HG03565 (cell line): ENCODE measurements at regions not wholly inside any gene's neighbourhood (a gene's known extent, or its start where the extent isn't known, plus 50 kb on each side); places are given as distances from the start of the nearest gene placed in this dataset.

Experiments
- ATAC-seq: cut with Tn5 transposase; IDR thresholded peaks from one replicate; pipeline ENCODE4 v1.9.1; 2021; ENCODE audit warnings: mild to moderate bottlenecking, moderate library complexity; ENCODE audit not compliant: unreplicated experiment

DNA sequence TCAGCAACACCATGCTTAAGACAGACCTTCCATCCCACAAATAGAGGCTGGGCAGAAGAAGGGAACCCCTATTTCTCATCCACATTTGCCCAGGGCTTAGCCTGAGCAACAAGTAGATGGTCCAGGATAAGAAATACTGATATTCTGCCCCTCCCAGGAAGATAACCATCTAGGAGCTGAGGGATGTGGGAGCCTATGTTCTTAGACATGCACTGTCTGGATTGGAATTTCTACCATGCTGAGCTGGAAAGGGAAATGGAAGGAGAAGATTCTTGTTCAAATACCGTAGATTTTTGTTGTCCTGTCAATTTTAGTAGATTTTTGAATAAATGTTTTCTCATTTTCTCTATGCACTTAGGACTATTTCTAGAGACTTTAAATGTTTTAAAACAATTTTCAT is 450.7 kb upstream of the SEMA6D start:
- ATAC-seq, result no peak

DNA sequence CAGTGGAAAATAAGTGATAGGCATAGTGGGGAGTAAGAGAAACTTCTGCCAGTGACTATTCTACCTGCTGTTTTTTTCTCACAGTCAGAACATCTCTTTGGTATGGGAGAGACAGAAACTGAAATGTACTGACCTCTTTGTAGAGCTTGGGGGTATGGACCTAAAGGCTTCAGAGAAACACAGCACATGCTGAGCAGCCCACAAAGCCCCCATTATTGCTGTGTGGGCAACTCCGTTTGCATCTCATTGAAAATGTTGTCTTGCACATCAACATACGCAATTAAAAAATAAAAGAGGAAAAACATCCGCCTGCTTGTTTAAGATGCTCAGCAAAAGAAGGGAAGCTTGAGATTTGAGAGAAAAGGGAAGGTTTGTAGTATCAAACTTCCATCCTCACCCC is 443.4 kb upstream of the SEMA6D start:
- no peak for ATAC-seq

DNA sequence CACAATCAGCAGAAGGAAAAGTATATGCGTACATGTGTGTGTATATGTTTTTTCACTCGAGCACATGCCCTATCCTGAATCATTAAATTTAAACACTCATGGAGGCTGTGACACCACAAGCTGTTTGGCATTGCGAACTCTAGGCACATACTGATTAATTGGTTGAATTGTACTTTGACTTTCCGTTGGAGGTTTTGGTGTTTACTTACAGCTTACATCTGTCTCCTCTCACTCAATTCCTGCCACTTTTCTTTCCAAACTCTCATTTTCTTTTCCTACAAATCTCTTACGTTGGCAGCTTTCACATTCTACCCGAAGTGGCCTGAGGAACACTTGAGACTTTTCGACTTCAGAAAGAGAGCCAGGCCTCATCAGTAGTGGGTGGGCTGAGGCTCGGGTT is 434.1 kb upstream of the SEMA6D start:
- no peak for ATAC-seq

DNA sequence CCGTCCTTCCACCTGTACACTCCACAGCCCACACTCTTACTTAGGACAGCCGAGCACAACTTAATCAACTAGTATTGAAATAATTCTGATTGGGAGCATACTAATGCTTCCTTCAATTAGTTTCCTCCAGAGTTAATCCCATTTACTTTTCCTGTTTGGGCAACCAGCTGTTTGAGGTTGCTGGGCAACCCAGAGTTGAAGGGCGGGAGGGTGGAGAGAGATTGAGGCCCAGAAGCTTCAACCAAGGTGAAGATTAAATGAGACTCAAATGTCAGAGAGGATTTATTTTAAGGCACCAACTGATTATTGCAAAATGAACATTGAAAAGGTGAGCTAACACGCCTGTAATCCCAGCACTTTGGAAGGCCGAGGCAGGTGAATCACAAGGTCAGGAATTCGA is 428.5 kb upstream of the SEMA6D start:
- ATAC-seq, result no peak

DNA sequence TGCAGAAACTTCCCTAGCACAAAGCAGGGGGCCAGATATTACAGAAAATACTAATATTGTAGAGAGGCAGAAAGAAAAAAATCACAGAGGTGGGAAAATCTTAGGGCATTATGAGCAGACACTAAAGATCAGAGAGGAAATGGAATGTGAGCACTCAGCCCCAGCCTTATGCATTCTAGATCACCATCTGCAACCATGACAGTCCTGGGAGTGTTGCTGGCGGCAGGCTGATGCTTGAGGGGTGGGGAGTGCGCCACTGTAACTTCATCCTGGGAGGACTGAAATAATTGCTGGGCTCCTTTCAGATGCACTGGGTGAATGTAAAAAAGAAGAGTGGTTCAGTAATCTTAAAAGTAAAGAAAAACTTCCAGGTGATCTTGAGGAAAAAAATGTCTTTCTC is 427.6 kb upstream of the SEMA6D start:
- ATAC-seq, result no peak

DNA sequence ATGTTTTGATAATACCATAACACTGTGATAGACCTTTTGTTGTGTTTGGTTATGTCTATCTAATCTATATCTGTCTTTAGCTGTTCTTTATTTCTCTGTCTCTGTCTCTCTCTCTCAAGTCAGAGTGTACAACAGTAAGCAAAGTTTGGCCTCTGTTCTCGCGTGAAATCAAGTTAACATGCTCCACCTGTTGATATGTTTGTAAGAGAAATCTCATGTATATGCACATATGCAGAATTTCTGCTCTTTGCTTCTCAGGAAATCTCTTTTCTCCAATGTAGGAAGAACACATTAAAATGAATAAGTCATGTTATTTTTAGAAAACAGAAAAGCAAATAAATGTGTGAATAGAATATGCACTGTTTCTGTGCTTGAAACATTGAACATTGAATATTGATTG is 425.5 kb upstream of the SEMA6D start:
- no peak for ATAC-seq

DNA sequence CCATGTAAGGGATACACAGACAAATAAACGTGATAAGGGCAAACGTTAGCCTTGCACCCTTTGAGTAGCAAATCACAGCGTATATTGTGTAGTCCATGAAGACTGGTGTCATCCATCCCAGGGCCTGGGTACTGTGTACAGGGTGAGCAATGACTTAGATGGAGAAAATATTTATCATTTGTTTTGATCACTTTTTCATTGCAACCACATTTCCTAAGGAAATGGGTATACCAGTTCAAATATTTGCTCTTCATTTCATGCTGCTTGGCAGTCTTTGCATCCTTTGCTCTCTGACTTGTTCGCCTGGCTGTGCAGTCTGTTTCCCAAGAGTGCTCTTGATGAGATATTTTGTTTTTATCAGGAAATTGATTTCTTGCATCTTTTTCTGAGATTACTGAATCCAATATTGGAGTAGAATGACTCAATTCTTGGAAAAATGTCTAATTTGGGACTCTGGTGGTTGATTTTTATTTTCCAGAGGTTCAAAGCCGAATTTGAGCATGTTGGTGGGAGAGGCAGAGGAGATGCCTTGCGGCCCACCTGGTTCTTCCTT is 424.6 kb upstream of the SEMA6D start:
- no peak for ATAC-seq

DNA sequence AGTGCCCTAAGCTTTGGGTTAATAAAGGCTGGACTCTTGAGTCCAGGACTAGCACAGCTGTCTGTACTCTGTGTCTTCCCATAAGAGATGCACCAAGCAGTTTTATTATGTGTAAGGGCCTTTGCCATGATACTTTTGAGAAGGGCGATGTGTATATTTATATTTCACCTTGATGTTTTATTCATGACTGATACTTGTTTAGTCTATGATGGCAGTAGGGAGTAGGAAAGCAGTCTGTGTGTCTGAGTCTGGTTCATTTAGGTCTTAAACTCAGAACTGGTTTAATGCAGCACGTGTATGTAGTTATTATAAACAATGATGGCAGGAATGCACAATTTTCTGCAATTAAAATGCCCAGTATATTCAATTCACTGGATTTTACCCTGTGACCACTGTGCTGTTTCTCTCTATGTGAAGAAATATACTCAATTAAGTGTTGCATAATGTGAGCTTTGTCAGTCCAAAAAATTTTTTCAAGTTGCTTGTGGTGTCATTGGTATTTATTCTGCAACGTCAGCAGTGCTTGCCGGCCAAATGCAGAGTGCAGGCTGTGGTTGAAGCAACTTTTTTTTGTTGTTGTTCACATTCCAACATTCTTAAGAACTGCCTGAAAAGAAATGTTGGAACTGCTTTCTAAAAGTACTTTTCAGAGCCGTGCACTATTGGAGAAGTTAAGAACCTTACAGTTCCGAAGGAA is 423.7 kb upstream of the SEMA6D start:
- no peak for ATAC-seq

DNA sequence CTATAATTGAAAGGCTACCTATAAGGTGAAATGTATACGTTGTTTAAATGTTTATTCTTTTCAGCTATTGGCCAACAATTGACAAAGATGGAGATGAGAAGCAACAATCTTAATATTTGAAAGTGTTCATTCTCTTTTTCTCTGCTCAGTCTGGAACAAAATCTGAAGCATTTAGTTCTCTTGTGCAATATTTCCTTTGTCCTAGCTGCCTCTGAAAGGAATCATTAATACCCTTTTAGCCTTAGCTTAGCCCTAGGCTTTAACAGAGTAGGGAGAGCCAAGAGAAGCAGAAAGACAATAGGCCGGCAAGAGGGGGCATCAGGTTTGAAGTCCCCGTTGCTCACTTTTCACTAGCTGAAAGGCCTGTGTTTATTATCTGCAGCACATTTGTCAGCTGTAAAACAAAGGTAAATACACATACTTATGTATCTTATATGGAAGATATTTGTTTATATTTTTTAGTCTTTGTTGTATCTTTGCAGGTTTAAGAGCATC is 422.5 kb upstream of the SEMA6D start:
- no peak for ATAC-seq

DNA sequence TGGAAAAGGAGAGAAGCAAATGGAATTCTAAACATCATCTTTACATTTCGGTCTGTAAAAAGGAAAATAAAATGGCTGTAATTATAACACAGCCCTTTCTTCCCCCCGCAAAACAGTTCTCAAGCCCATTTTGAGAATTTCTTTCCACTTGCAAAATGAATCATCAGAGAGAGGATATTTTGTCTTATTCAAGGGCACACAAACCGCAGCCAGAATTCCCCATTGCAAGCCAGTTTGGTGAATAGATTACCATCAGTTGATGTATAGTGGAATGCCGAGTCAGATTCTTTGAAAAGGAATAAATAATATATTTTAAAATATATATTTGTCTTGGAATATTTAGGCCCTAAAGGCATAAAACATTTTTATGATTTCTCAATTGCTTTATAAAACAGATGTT is 420.4 kb upstream of the SEMA6D start:
- ATAC-seq, result no peak

DNA sequence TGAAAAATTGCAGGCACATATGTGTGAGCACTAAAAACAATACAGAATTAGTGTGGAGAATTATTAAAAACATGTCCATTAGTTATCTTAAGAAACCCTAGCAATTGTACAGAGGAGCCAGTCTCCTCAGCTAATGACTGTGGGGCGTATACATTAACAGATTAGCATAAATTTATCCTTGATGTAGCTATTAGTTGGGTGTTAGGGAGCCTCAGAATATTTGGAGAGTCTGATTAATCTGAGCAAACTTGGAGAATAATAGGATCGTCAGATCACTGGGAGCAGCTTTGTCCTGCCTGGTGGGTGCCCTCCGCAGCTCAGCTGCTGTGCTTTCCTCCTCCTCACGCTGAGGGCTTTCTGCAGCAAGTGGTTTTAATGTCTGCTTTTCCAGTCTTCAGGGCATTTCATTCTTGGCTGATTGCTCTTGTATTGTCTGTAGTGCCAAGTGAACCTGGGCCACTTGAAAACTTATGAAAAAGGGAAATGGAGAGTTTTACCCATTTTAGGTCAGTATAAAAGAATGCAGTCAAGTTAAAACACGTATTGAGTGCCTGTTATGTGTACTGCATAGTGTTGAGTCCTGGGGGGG is 417.4 kb upstream of the SEMA6D start:
- ATAC-seq, result no peak

DNA sequence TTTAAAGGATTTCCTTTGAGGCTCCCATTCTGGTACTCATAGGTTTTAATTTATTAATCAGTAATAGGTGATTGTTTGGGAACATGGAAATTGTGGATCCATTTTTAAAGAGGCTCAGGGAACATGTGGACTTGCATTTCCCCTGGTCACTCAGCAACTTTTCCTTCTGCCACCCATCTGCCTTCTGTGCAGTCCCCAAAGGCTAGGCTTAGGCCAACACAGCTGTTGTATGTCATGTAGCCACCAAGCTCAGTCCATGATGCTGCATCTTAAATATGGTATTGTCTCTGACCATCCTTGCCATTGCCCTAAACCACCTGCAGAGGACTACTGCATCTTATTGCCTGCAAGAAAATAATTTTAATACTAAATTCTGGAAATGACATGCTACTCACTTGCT is 416.7 kb upstream of the SEMA6D start:
- no peak for ATAC-seq

DNA sequence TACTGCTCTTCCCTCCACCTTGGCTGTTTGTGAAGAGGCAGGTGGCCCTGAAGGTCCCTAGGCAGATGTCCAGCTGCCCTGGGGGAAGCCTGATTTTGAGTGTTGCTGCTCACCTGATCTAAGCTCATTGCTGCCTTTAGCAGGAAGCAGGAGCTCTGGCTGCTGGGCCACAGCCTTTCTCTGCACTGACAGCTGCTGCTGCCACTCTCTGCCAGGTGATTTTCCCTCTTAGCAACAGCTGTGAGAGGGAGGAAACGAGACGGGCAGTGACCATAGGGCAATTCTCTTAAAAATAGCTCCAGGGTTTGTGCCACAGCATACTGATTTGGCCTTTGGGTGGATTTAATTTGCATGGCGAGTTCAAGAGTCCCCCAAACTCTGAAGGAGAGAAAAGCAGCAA is 415.8 kb upstream of the SEMA6D start:
- no peak for ATAC-seq

DNA sequence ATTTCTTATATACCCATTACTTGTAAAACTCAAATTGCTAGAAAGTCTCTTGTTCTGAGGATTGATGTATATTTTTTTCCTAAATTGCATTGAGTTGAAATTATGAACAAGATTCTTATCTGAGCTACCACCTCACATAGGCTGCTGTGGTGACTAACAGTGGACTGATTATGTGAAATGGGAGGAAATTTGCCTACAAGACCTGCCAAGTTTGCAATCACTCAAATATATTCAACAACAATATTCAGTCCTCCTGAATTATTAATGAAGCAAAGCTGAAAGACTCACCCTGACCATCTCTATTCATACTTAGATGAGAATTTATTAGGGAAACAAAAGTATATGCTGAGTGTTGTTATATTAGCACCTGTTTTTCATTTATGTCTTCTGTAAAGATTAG is 412.6 kb upstream of the SEMA6D start:
- ATAC-seq, result no peak

DNA sequence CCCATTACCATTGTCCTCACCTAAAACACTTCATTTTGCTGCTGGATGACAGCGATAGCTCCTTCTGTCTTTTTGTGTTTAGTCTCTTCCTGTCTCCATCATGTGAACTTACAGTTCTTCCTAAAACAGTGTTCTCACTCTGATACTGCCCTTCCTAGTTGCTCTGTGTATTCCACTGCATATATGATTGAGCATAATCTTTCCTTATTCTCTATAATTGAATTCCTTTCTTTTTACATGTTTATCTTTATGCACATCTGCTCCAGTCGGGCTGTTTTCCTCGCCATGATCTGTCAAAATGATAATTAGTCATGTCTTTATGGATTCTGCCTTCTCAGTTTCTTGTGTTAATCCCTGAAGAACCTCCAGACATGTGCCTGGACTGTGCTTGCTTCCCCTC is 405.1 kb upstream of the SEMA6D start:
- ATAC-seq, result no peak

DNA sequence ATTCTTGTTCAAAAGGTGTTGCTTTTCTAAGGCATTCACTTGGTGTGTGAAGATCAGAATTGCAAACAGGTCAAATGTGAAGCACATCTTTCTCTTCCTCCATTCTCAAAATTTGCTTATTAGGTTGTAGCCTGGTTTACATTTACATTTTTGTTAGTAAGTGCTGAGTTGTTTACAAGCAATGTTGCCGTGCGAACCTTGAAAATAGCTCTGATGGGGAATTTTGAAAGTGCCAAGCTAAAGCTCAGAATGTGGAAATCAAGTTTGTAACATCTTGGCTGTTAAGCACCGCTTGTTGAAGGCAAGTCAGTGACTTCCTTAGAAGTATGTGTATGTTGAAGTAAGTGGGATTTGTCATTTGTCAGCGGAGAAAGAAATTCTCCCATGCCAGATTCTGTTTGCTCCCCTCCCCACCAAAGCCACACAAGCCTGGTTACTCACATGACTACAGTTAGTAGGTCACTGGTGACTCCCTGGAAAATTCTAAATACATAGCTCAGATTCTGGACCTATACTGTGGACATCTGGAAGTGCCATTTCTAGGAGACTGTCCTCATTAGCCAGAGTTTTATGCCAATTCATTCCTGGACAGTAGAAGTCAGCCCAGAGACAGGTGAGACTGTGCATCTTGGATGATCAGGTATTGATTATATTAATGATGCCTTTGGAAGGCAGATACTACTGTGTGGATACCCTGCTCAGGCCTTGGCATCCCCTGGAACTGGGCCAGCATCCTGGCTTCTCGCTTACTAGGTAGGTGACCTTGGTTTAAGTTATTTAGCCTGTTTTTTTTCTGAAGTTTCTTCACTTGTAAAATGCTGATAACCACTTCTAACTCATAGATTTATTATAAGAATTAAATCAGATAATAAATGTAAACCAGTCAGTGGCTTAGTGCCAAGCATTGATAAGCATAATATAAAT is 390.6 kb upstream of the SEMA6D start:
- no peak for ATAC-seq

DNA sequence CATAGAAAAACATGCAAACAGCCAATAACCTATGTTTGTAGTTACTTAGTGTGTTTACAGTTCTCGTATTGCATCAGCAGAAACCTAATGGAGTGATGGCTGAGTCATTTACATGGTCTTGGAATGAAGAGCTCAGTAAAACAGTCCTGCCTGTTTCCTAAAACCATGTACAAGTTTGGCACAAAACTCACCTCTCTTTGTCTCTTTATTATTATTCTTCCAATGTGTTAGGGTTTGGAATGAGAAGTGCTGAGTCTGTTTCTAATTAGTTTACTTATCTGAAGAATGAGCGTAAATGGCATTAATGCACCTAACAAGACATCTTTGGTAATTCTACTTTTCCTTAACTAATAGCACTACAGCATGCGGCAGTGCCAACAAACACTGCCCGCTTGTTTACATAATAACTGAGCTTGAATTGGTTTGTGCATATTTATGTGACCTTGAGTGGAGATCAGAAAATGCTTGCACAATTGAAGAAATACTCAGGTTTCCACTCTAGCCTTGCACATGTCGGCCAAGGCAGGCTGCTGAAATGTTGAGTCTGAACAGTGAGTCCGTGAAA is 385.4 kb upstream of the SEMA6D start:
- no peak for ATAC-seq

DNA sequence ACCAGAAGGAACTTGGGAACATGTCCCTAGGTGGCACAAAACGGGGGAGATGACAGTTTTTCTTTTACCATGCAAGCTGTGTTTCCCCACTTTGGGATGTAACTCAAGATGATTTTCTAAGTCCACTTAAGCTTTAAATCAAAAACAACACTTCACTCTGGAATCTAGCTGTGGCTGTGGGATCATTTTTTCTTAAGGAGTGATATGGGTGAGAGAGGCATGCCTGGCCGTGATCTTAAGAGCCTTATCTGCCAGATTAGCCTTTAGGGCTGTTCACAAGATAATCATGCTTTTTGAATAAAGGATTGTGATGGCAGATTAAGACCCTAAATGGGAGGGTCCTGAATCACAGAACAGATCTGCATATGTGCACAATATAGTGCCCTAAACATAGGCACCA is 384.8 kb upstream of the SEMA6D start:
- no peak for ATAC-seq

DNA sequence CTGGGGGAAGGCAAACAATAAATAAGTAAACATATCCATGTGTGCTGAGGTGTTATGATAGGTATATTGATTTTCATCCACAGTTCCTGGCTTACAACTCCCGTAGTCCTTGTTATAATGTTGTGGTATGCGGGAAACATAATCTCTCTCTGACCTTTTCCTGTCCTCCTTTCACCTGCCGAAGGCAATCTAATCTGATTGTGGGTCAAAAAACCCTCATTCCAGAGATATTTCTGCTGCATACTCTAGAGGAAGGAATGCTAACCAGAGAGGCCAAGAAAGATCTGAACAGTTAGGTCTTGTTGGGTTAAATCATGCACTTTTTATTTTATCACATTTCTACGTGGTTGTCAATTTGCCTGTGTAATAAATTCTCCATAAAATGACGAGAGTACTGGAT is 383.6 kb upstream of the SEMA6D start:
- no peak for ATAC-seq

DNA sequence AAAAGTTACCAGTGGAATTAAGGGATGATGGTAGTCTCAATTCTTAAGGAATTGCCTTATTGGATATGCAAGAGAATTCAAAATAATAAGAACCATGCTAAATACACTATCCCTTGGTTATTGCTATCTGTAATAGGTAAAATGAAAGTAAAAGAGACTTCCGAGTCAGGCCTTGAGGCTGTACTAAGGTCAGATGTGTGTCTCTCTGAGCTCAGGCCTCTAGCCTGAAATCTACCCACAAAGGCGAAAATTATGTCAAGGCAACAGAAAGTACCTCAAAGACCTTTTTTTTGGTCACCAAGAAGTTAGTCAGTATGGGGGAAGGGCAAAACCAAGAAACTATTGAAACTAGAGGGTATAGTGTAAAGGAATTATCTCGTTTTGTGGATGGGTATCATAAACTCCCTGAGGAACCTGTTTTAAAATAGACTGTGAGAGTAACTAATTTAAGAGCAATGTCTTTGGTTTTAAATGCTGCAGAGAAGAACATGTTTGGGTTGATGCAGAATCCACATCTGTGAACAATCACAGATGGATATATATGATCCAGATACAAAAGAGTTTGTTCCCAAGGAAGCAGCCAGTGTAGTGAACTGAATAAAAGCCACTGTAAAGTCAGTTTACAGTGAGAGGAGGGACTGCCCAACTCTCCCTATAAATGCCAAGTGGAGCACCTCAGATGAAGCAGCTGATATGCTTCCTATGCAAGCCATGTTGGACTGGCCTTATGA is 382.3 kb upstream of the SEMA6D start:
- no peak for ATAC-seq

DNA sequence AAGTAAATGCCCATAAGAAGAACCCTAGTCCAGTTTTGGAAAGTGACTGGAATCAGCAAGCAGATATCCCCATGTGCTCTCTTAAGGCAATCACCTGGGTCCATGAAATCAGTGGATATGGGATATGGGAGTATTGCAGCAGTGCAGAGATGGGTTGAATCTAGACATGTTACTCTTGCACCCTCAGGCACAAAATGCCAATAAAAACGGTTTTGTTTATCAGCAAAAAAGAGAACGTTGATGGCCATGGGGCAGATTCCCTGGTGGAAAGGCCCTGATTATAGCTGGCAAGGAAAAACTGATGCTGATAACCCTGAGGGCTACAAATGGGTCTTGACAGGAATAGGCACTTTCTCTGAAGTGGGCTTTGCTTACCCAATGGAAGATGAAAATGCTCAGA is 380.2 kb upstream of the SEMA6D start:
- ATAC-seq, result no peak
